ENCODE measurements at regions not wholly inside any gene's neighbourhood (a gene's known extent, or its start where the extent isn't known, plus 50 kb on each side); places are given as distances from the start of the nearest gene placed in this dataset.

GRCh38 chr5:135203593-135204036, 169.6 kb upstream of the PITX1 start:
- Histone ChIP-seq H3K4me3 (ENCODE audit: low read length) (no peak overlapping the region), H3K27me3 (ENCODE audit: control insufficient read depth, low read length) (no peaks in the 10 kb centered on the region), H3K27ac (ENCODE audit: low read depth, low read length) (no peak overlapping the region), H3K4me1 (ENCODE audit: control insufficient read depth, low read length) (no peaks in the 10 kb centered on the region), H3K4me2 (ENCODE audit: low read length) (no peak overlapping the region), H3F3A (ENCODE audit: control insufficient read depth, insufficient read depth) (no peaks in the 10 kb centered on the region), H4K20me1 (ENCODE audit: control insufficient read depth, insufficient read depth, low read depth, low read length) (no peaks in the 10 kb centered on the region), H3K9me2 (replicated peaks; ENCODE audit: control insufficient read depth, low read length) (no peaks in the 10 kb centered on the region), H3K79me2 (ENCODE audit: control insufficient read depth, low read length) (no peaks in the 10 kb centered on the region), H3K9me3 (ENCODE audit: control insufficient read depth, insufficient read depth, low read length) (no peaks in the 10 kb centered on the region), H3K36me3 (ENCODE audit: control insufficient read depth, low read length) (no peaks in the 10 kb centered on the region)
- no peak for TF ChIP-seq EZH2phosphoT487 (IDR thresholded peaks at IDR 0.05; ENCODE audit: borderline replicate concordance, low read length)
- TF ChIP-seq, protein P1, sequence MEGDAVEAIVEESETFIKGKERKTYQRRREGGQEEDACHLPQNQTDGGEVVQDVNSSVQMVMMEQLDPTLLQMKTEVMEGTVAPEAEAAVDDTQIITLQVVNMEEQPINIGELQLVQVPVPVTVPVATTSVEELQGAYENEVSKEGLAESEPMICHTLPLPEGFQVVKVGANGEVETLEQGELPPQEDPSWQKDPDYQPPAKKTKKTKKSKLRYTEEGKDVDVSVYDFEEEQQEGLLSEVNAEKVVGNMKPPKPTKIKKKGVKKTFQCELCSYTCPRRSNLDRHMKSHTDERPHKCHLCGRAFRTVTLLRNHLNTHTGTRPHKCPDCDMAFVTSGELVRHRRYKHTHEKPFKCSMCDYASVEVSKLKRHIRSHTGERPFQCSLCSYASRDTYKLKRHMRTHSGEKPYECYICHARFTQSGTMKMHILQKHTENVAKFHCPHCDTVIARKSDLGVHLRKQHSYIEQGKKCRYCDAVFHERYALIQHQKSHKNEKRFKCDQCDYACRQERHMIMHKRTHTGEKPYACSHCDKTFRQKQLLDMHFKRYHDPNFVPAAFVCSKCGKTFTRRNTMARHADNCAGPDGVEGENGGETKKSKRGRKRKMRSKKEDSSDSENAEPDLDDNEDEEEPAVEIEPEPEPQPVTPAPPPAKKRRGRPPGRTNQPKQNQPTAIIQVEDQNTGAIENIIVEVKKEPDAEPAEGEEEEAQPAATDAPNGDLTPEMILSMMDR (IDR thresholded peaks at IDR 0.05; ENCODE audit: low read depth, low read length, poor library complexity, severe bottlenecking), result peak; percentile 63

DNA sequence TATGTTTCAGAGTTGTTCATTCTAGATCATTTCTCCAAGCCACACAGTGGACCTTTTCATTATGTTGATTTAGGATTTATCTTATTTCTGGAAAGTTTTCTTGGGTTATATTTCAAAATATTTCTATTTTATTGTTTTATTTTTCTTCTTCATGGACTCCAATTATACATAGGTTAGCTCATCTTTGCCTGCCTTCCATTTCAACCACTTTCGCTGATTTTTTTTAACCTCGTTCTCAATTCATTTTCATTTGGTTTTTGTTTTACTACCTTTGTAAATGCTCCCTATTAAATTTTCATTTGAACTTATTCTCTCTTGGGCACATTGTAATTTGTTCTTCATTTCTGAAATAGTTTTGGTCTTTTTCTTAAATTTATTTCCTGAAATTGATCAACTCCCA, 169.0 kb upstream of the PITX1 start:
- Histone ChIP-seq H3K9me3 (ENCODE audit: control insufficient read depth, insufficient read depth, low read length) (no peaks in the 10 kb centered on the region), H3K9me2 (replicated peaks; ENCODE audit: control insufficient read depth, low read length) (no peaks in the 10 kb centered on the region), H3K4me3 (ENCODE audit: low read length) (no peak overlapping the region), H4K20me1 (ENCODE audit: control insufficient read depth, insufficient read depth, low read depth, low read length) (no peaks in the 10 kb centered on the region), H3K79me2 (ENCODE audit: control insufficient read depth, low read length) (no peaks in the 10 kb centered on the region), H3K36me3 (ENCODE audit: control insufficient read depth, low read length) (no peaks in the 10 kb centered on the region), H3F3A (ENCODE audit: control insufficient read depth, insufficient read depth) (no peaks in the 10 kb centered on the region), H3K27me3 (ENCODE audit: control insufficient read depth, low read length) (no peaks in the 10 kb centered on the region), H3K27ac (ENCODE audit: low read depth, low read length) (no peak overlapping the region), H3K4me1 (ENCODE audit: control insufficient read depth, low read length) (no peaks in the 10 kb centered on the region), H3K4me2 (ENCODE audit: low read length) (no peak overlapping the region)
- TF ChIP-seq, protein P1 (IDR thresholded peaks at IDR 0.05; ENCODE audit: low read depth, low read length, poor library complexity, severe bottlenecking), result no peak
- no peak for TF ChIP-seq EZH2phosphoT487 (IDR thresholded peaks at IDR 0.05; ENCODE audit: borderline replicate concordance, low read length)

DNA sequence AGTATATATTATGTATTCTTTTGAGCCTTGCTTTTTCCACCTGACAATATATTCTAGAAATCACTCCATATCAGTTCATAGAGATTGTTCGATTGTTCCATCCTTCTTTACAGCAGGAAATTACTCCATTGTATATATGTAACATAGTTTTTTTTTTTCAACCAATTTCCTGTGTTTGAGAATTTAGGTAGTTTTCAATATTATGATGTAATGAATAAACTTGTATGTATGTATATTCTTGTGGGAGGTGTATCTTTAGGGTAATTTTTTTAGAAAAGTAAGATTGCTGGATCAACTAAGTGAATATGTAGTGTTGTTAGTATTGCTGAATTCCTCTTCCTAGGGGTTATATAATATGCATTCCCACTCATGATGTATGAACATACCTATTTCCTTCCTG, 165.9 kb upstream of the PITX1 start:
- H3K27ac ChIP-seq (ENCODE audit: low read depth, low read length), result no peak overlapping the region
- H3K27me3 ChIP-seq (ENCODE audit: control insufficient read depth, low read length), result no peaks in the 10 kb centered on the region
- TF ChIP-seq EZH2phosphoT487 (IDR thresholded peaks at IDR 0.05; ENCODE audit: borderline replicate concordance, low read length), result no peak
- TF ChIP-seq, protein P1 (IDR thresholded peaks at IDR 0.05; ENCODE audit: low read depth, low read length, poor library complexity, severe bottlenecking), result no peak
- H3F3A ChIP-seq (ENCODE audit: control insufficient read depth, insufficient read depth), result no peaks in the 10 kb centered on the region
- H3K4me2 ChIP-seq (ENCODE audit: low read length), result no peak overlapping the region
- no peaks in the 10 kb centered on the region for H3K36me3 ChIP-seq (ENCODE audit: control insufficient read depth, low read length)
- no peaks in the 10 kb centered on the region for H3K79me2 ChIP-seq (ENCODE audit: control insufficient read depth, low read length)
- no peaks in the 10 kb centered on the region for H3K9me2 ChIP-seq (replicated peaks; ENCODE audit: control insufficient read depth, low read length)
- H3K4me1 ChIP-seq (ENCODE audit: control insufficient read depth, low read length), result peaks cover 5% of the 10 kb centered on the region
- no peak overlapping the region for H3K4me3 ChIP-seq (ENCODE audit: low read length)
- no peaks in the 10 kb centered on the region for H3K9me3 ChIP-seq (ENCODE audit: control insufficient read depth, insufficient read depth, low read length)
- H4K20me1 ChIP-seq (ENCODE audit: control insufficient read depth, insufficient read depth, low read depth, low read length), result no peaks in the 10 kb centered on the region

GRCh38 chr5:135196483-135196882, 162.5 kb upstream of the PITX1 start:
- no peak overlapping the region for H3K4me3 ChIP-seq (ENCODE audit: low read length)
- H4K20me1 ChIP-seq (ENCODE audit: control insufficient read depth, insufficient read depth, low read depth, low read length), result no peaks in the 10 kb centered on the region
- H3K4me1 ChIP-seq (ENCODE audit: control insufficient read depth, low read length), result peaks cover 7% of the 10 kb centered on the region
- H3K27me3 ChIP-seq (ENCODE audit: control insufficient read depth, low read length), result no peaks in the 10 kb centered on the region
- no peaks in the 10 kb centered on the region for H3K9me3 ChIP-seq (ENCODE audit: control insufficient read depth, insufficient read depth, low read length)
- no peaks in the 10 kb centered on the region for H3K36me3 ChIP-seq (ENCODE audit: control insufficient read depth, low read length)
- H3K4me2 ChIP-seq (ENCODE audit: low read length), result no peak overlapping the region
- no peaks in the 10 kb centered on the region for H3F3A ChIP-seq (ENCODE audit: control insufficient read depth, insufficient read depth)
- H3K79me2 ChIP-seq (ENCODE audit: control insufficient read depth, low read length), result no peaks in the 10 kb centered on the region
- no peak for TF ChIP-seq EZH2phosphoT487 (IDR thresholded peaks at IDR 0.05; ENCODE audit: borderline replicate concordance, low read length)
- TF ChIP-seq, protein P1 (IDR thresholded peaks at IDR 0.05; ENCODE audit: low read depth, low read length, poor library complexity, severe bottlenecking), result no peak
- H3K27ac ChIP-seq (ENCODE audit: low read depth, low read length), result no peak overlapping the region
- H3K9me2 ChIP-seq (replicated peaks; ENCODE audit: control insufficient read depth, low read length), result no peaks in the 10 kb centered on the region
